ENCODE measurements at regions not wholly inside any gene's neighbourhood (a gene's known extent, or its start where the extent isn't known, plus 50 kb on each side); places are given as distances from the start of the nearest gene placed in this dataset.
"Not testable (repeated sequence)": the region's sequence is repeated elsewhere in the genome, so short reads cannot be mapped to it uniquely, and the experiment has no call there.

DNA sequence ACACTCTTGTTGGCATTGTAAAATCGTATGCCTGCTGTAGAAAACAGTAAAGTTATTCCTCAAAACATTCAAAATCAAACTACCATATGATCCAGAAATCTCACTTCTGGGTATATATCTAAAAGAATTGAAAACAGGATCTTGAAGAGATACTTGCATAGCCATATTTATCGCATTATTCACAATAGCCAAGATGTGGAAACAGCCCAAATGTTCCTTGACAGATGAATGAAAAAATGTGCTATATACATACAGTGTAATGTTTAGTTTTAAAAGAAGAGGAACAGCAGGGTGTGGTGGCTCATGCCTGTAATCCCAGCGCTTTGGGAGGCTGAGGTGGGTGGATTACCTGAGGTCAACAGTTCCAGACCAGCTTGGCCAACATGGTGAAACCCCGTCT, 234.1 kb upstream of the DAB2 start:
- no peak overlapping the region for H3K27ac ChIP-seq
- TF ChIP-seq, protein P1, sequence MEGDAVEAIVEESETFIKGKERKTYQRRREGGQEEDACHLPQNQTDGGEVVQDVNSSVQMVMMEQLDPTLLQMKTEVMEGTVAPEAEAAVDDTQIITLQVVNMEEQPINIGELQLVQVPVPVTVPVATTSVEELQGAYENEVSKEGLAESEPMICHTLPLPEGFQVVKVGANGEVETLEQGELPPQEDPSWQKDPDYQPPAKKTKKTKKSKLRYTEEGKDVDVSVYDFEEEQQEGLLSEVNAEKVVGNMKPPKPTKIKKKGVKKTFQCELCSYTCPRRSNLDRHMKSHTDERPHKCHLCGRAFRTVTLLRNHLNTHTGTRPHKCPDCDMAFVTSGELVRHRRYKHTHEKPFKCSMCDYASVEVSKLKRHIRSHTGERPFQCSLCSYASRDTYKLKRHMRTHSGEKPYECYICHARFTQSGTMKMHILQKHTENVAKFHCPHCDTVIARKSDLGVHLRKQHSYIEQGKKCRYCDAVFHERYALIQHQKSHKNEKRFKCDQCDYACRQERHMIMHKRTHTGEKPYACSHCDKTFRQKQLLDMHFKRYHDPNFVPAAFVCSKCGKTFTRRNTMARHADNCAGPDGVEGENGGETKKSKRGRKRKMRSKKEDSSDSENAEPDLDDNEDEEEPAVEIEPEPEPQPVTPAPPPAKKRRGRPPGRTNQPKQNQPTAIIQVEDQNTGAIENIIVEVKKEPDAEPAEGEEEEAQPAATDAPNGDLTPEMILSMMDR (IDR thresholded peaks at IDR 0.05): no peak
- H3K4me3 ChIP-seq: no peak overlapping the region
- no peak for DNase-seq (ENCODE audit: low spot score)

DNA sequence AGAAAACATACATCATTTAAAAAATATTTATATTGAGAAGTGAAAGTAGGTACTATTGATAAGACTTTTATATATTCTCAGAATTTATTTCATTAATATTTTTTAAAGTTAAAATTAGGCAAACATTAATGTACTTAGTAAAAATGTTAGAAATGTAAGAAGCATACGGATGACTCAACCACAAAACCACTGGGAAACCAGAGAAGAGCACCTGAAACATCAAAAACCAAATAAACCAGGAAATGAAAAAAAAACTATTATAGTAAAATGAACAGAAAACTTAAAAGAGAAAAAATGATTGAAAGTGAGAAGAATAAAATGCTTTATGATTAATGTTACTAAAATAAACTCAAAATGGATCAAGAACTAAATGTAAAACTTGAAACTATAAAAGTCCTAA, 233.2 kb upstream of the DAB2 start:
- H3K27ac ChIP-seq: no peak overlapping the region
- DNase-seq (ENCODE audit: low spot score): no peak
- TF ChIP-seq, protein P1 (IDR thresholded peaks at IDR 0.05): no peak
- no peak overlapping the region for H3K4me3 ChIP-seq

DNA sequence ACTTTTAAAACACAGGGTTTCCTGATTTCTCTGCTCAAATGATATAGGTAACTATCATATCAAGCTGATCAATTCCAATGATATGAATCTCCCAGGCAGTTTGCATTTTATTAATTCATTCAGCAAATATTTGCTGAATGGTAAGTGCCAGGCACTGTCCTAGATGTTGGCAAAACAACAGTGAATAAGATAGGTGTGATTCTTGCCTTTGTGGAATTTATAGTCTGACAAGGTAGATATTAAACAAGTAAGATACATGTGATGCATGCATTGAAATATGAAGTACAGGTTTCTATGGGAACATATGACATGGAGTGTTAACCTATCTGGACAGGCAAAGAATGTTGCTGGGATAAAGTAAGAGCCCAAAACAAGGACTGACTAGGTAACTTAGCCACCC, 231.8 kb upstream of the DAB2 start:
- Histone ChIP-seq H3K27ac (no peak overlapping the region), H3K4me3 (no peak overlapping the region)
- TF ChIP-seq, protein P1 (IDR thresholded peaks at IDR 0.05): no peak
- DNase-seq (ENCODE audit: low spot score): no peak

DNA sequence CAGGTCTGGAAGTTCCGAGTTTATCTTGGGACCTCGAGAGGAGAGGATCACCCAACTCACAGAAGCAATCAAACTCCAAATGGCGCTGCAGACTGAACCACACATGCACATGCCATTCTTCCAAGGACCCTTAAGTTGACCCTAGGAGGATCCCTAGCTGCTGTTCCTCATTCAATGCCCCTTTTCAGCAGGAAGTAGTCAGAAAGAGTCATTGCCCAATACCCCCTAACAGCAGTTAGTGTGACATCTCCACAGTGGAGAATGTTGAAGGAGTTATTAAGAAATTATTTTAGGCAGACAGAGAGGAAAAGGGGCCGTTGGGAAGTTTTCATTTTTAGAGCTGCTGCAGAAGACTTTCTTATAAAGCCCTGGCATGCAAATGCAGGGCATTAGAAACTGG, 229.9 kb upstream of the DAB2 start:
- no peak overlapping the region for H3K27ac ChIP-seq
- H3K4me3 ChIP-seq: no peak overlapping the region
- no peak for DNase-seq (ENCODE audit: low spot score)
- TF ChIP-seq, protein P1 (IDR thresholded peaks at IDR 0.05): no peak

DNA sequence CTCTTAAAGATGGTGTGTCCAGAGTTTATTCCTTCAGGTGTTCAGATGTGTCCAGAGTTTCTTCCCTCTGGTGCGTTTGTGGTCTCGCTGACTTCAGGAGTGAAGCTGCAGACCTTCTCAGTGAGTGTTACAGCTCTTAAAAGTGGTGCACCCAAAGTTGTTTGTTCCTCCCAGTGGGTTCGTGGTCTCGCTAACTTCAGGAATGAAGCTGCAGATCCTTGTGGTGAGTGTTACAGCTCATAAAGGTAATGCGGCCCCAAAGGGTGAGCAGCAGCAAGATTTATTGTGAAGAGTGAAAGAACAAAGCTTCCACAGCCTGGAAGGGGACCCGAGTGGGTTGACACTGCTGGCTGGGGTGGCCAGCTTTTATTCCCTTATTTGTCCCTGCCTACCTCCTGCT, 227.7 kb upstream of the DAB2 start:
- not testable (repeated sequence) for DNase-seq (ENCODE audit: low spot score); H3K27ac ChIP-seq; H3K4me3 ChIP-seq

DNA sequence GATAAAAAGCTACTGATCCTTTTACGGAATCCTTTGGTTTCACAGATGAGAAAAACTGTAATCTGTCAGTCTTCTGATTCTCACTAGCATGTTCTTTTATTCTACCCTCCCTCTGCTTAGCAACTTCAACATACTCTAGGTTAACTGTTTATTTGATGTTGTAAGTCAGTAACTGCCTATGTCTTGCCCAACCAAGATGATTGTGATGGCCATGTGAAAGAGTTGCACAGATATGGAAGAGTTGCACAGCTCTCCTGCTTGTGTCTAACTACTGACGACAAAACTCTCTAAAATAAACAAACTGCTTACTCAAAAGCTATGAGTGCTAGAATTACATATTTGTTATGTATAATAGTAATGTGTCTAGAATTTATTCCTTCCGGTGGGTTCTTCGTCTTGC, 227.3 kb upstream of the DAB2 start:
- TF ChIP-seq, protein P1 (IDR thresholded peaks at IDR 0.05): no peak
- H3K4me3 ChIP-seq: no peak overlapping the region
- DNase-seq (ENCODE audit: low spot score): no peak
- no peak overlapping the region for H3K27ac ChIP-seq

DNA sequence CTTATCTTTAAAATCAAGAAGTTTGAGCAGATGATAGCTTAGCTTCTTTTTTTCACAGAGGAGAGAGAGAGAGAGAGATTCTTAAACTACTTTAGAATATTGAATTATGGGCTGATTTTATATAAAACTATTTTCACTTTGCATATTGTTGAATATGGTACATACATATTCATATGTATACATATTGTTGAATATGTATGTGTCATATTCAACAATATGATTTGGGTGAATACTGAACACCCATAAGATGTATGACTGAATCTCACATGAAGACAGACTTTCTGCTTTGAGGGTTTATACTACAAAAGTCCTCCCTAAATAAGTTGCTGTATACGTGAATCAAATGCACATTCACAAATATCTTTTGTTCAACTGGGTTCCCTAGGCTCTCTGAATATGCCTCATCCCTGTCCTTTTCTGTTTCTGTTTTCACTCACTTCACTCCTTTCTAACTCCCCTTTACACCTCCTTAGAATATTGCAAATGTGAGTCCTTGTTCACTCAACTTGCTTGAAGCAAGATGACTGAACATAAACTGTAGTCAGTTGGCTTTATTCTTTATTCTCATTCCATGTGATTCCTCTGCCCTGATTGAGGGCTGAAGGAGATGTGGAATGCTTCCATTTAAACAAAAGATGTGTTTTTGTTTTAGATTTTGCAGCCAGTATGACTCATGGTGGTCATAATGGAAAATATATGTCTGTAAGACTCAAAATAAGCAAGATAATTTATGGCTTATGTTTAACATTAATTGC, 225.4 kb upstream of the DAB2 start:
- Histone ChIP-seq H3K4me3 (no peak overlapping the region), H3K27ac (no peak overlapping the region)
- no peak for DNase-seq (ENCODE audit: low spot score)
- TF ChIP-seq, protein P1 (IDR thresholded peaks at IDR 0.05): no peak

Measured in coronary artery (tissue), 2 donors.